ENCODE measurements at regions not wholly inside any gene's neighbourhood (a gene's known extent, or its start where the extent isn't known, plus 50 kb on each side); places are given as distances from the start of the nearest gene placed in this dataset.

DNA sequence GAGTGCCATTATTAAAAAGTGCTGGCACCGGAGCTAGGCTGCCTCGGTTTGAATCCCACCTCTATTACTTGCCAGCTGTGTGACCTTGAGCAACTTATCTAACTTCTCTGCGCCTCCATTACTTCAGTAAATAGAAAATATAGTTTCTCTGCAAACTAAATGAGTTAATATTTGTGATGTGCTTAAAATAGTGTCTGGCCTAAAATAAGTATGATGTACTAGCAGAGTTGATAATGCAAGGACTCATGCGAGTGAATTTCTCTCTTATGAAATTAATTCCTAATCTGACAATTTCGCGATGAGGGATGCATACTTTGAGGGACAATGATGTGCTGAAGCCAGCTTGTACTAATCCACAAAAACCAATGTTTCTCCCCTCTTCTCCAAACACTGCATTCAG is 180.8 kb upstream of the NTF3 start:
- no peaks in the 10 kb centered on the region for H3K27me3 Mint-ChIP-seq (ENCODE audit: low read depth)
- peaks cover 5% of the 10 kb centered on the region for H3K4me1 Mint-ChIP-seq
- no peak overlapping the region for H3K27ac Mint-ChIP-seq (ENCODE audit: unreplicated experiment)
- TF ChIP-seq, protein P1, sequence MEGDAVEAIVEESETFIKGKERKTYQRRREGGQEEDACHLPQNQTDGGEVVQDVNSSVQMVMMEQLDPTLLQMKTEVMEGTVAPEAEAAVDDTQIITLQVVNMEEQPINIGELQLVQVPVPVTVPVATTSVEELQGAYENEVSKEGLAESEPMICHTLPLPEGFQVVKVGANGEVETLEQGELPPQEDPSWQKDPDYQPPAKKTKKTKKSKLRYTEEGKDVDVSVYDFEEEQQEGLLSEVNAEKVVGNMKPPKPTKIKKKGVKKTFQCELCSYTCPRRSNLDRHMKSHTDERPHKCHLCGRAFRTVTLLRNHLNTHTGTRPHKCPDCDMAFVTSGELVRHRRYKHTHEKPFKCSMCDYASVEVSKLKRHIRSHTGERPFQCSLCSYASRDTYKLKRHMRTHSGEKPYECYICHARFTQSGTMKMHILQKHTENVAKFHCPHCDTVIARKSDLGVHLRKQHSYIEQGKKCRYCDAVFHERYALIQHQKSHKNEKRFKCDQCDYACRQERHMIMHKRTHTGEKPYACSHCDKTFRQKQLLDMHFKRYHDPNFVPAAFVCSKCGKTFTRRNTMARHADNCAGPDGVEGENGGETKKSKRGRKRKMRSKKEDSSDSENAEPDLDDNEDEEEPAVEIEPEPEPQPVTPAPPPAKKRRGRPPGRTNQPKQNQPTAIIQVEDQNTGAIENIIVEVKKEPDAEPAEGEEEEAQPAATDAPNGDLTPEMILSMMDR (conservative IDR thresholded peaks at IDR 0.05), result no peak
- no peaks in the 10 kb centered on the region for H3K36me3 Mint-ChIP-seq (ENCODE audit: low read depth)
- no peak for DNase-seq (ENCODE audit: low read depth, low spot score)
- H3K4me3 Mint-ChIP-seq, result no peak overlapping the region
- H3K9me3 Mint-ChIP-seq, result no peaks in the 10 kb centered on the region

GRCh38 chr12:5251786-5252185 is 180.1 kb upstream of the NTF3 start:
- no peaks in the 10 kb centered on the region for H3K9me3 Mint-ChIP-seq
- TF ChIP-seq, protein P1 (conservative IDR thresholded peaks at IDR 0.05), result no peak
- no peak for DNase-seq (ENCODE audit: low read depth, low spot score)
- no peak overlapping the region for H3K27ac Mint-ChIP-seq (ENCODE audit: unreplicated experiment)
- H3K4me1 Mint-ChIP-seq, result no peaks in the 10 kb centered on the region
- no peak overlapping the region for H3K4me3 Mint-ChIP-seq
- no peaks in the 10 kb centered on the region for H3K27me3 Mint-ChIP-seq (ENCODE audit: low read depth)
- H3K36me3 Mint-ChIP-seq (ENCODE audit: low read depth), result no peaks in the 10 kb centered on the region

- Mint-ChIP-seq H3K36me3 (ENCODE audit: low read depth) (no peaks in the 10 kb centered on the region), H3K27ac (ENCODE audit: unreplicated experiment) (no peak overlapping the region), H3K4me1 (no peaks in the 10 kb centered on the region), H3K27me3 (ENCODE audit: low read depth) (peaks cover 3% of the 10 kb centered on the region), H3K9me3 (no peaks in the 10 kb centered on the region), H3K4me3 (no peak overlapping the region)
- TF ChIP-seq, protein P1 (conservative IDR thresholded peaks at IDR 0.05), result no peak
- no peak for DNase-seq (ENCODE audit: low read depth, low spot score)
These were observed 177.2 kb upstream of the NTF3 start for GRCh38 chr12:5254703-5255102.

- no peak for DNase-seq (ENCODE audit: low read depth, low spot score)
- H3K36me3 Mint-ChIP-seq (ENCODE audit: low read depth), result no peaks in the 10 kb centered on the region
- H3K27me3 Mint-ChIP-seq (ENCODE audit: low read depth), result peaks cover 3% of the 10 kb centered on the region
- no peak overlapping the region for H3K27ac Mint-ChIP-seq (ENCODE audit: unreplicated experiment)
- H3K4me3 Mint-ChIP-seq, result no peak overlapping the region
- TF ChIP-seq, protein P1 (conservative IDR thresholded peaks at IDR 0.05), result no peak
- H3K4me1 Mint-ChIP-seq, result no peaks in the 10 kb centered on the region
- no peaks in the 10 kb centered on the region for H3K9me3 Mint-ChIP-seq
These were observed 174.0 kb upstream of the NTF3 start for GRCh38 chr12:5257763-5258495.

DNA sequence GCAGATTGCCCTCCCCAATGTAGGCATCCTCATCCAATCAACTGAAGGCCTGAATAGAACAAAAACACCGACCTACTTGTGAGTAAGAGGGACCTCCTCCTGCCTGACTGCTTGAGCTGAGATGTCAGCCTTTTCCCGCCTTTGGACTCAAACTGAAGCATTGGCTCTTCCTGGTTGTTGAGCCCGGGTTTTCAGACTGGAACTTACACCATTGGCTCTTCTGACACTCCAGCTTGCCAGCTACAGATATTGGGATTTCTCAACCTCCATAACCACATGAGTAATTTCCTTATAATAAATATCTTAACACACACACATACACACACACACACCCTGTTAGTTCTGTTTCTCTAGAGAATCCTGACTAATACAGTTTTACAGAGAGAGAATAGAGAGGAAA is 173.4 kb upstream of the NTF3 start:
- Mint-ChIP-seq H3K27me3 (ENCODE audit: low read depth) (peaks cover 3% of the 10 kb centered on the region), H3K36me3 (ENCODE audit: low read depth) (no peaks in the 10 kb centered on the region), H3K9me3 (no peaks in the 10 kb centered on the region), H3K4me3 (no peak overlapping the region), H3K4me1 (no peaks in the 10 kb centered on the region), H3K27ac (ENCODE audit: unreplicated experiment) (no peak overlapping the region)
- TF ChIP-seq, protein P1 (conservative IDR thresholded peaks at IDR 0.05), result no peak
- no peak for DNase-seq (ENCODE audit: low read depth, low spot score)
